HEK293 (cell line): ENCODE measurements at regions not wholly inside any gene's neighbourhood (a gene's known extent, or its start where the extent isn't known, plus 50 kb on each side); places are given as distances from the start of the nearest gene placed in this dataset.

Source experiments
- CTCF ChIA-PET: fragments of 350-600 bp; formaldehyde crosslinking; extraction: SDS; loops from one replicate; lab custom pipeline; 2021; ENCODE audit warnings: antibody characterized with exemption; lab: Yijun Ruan, JAX
- POLR2A ChIA-PET: fragments of 300-600 bp; formaldehyde crosslinking; extraction: SDS; loops from one replicate; lab custom pipeline; 2020; ENCODE audit warnings: antibody characterized with exemption, inconsistent platforms; lab: Yijun Ruan, JAX
- H3K27ac ChIP-seq: fragments of 200-500 bp; sonication (Bioruptor generic); 2 replicates; pipeline ENCODE4 v1.5.1; 2014; ENCODE audit warnings: low read depth, low read length, control low read depth, inconsistent platforms; ENCODE audit errors: extremely low read depth
- H3K36me3 ChIP-seq, 2 experiments: fragments of 200-500 bp in 1 of 2; sonication (Bioruptor generic) in 1 of 2; 1 replicate in 1 of 2; 2 replicates in 1 of 2; pipeline ENCODE4 v1.5.1; 2014 to 2017; ENCODE audit warnings: inconsistent platforms in 2 of 2, low read length in 2 of 2; ENCODE audit not compliant: control insufficient read depth in 2 of 2, insufficient read depth in 1 of 2
- H3K4me1 ChIP-seq: fragments of 200-500 bp; sonication (Bioruptor generic); 2 replicates; pipeline ENCODE4 v1.5.1; 2014; ENCODE audit warnings: mild to moderate bottlenecking, low read length, inconsistent platforms; ENCODE audit not compliant: control insufficient read depth, insufficient read depth
- H3K4me3 ChIP-seq: 2 replicates; pipeline ENCODE4 v1.5.1; 2011; ENCODE audit warnings: low read depth, mild to moderate bottlenecking, control low read depth, low read length, moderate library complexity
- H3K9me3 ChIP-seq: fragments of 200-500 bp; sonication (Bioruptor generic); 2 replicates; pipeline ENCODE4 v1.5.1; 2014; ENCODE audit warnings: low read depth, low read length, inconsistent platforms; ENCODE audit not compliant: control insufficient read depth, insufficient read depth
- GLIS1 ChIP-seq: fragments of 450-650 bp; formaldehyde crosslinking; IDR thresholded peaks from 2 replicates; pipeline ENCODE4 v1.5.1; 2016; ENCODE audit warnings: missing biosample characterization, missing genetic modification characterization
- IKZF3 ChIP-seq: fragments of 450-650 bp; IDR thresholded peaks from 2 replicates; pipeline ENCODE4 v1.5.0; 2018; ENCODE audit warnings: missing biosample characterization, mild to moderate bottlenecking, missing genetic modification characterization, moderate library complexity
- OSR2 ChIP-seq: fragments of 450-650 bp; formaldehyde crosslinking; IDR thresholded peaks from 2 replicates; pipeline ENCODE4 v1.5.1; 2016; ENCODE audit warnings: missing biosample characterization, missing genetic modification characterization
- PRDM1 ChIP-seq: fragments of 450-650 bp; formaldehyde crosslinking; IDR thresholded peaks from 2 replicates; pipeline ENCODE4; 2016; ENCODE audit warnings: missing biosample characterization, missing genetic modification characterization
- SCRT1 ChIP-seq: fragments of 450-650 bp; formaldehyde crosslinking; IDR thresholded peaks from 2 replicates; pipeline ENCODE4 v1.5.1; 2016; ENCODE audit warnings: missing biosample characterization, missing genetic modification characterization, borderline replicate concordance
- SCRT2 ChIP-seq: fragments of 450-650 bp; formaldehyde crosslinking; IDR thresholded peaks from 2 replicates; pipeline ENCODE4 v1.5.1; 2016; ENCODE audit warnings: missing biosample characterization, missing genetic modification characterization
- SP7 ChIP-seq: fragments of 450-650 bp; formaldehyde crosslinking; IDR thresholded peaks from 2 replicates; pipeline ENCODE4 v1.5.1; 2016; ENCODE audit warnings: missing biosample characterization, missing genetic modification characterization
- ZBTB20 ChIP-seq: fragments of 450-650 bp; formaldehyde crosslinking; IDR thresholded peaks from 2 replicates; pipeline ENCODE4 v1.5.1; 2016; ENCODE audit warnings: missing biosample characterization, missing genetic modification characterization
- ZNF132 ChIP-seq: fragments of 450-650 bp; formaldehyde crosslinking; IDR thresholded peaks from 2 replicates; pipeline ENCODE4 v1.5.1; 2017; ENCODE audit warnings: missing biosample characterization, missing genetic modification characterization, borderline replicate concordance
- ZNF24 ChIP-seq: fragments of 450-650 bp; formaldehyde crosslinking; IDR thresholded peaks from 2 replicates; pipeline ENCODE4 v1.5.1; 2016; ENCODE audit warnings: missing biosample characterization, missing genetic modification characterization
- ZNF302 ChIP-seq: fragments of 450-650 bp; formaldehyde crosslinking; IDR thresholded peaks from 2 replicates; pipeline ENCODE4 v1.5.1; 2016; ENCODE audit warnings: missing biosample characterization, missing genetic modification characterization, low read depth
- ZNF571 ChIP-seq: fragments of 450-650 bp; formaldehyde crosslinking; IDR thresholded peaks from 2 replicates; pipeline ENCODE4 v1.5.0; 2017; ENCODE audit warnings: missing biosample characterization, missing genetic modification characterization
- ZNF792 ChIP-seq: fragments of 450-650 bp; formaldehyde crosslinking; IDR thresholded peaks from 2 replicates; pipeline ENCODE4 v1.5.1; 2016; ENCODE audit warnings: missing biosample characterization, missing genetic modification characterization
- ZNF837 ChIP-seq: fragments of 450-650 bp; formaldehyde crosslinking; IDR thresholded peaks from 2 replicates; pipeline ENCODE4 v1.5.1; 2016; ENCODE audit warnings: missing biosample characterization, missing genetic modification characterization
- ZNF843 ChIP-seq: fragments of 450-650 bp; formaldehyde crosslinking; IDR thresholded peaks from 2 replicates; pipeline ENCODE4 v1.5.1; 2016; ENCODE audit warnings: missing biosample characterization, missing genetic modification characterization
- ZXDB ChIP-seq: fragments of 450-650 bp; formaldehyde crosslinking; IDR thresholded peaks from 2 replicates; pipeline ENCODE4 v1.5.1; 2016; ENCODE audit warnings: missing biosample characterization, missing genetic modification characterization
- TF ChIP-seq, protein P1 (sequence below): fragments of 450-650 bp; formaldehyde crosslinking; IDR thresholded peaks from 2 replicates; pipeline ENCODE4 v1.5.1; 2016; ENCODE audit warnings: missing biosample characterization, missing genetic modification characterization, borderline replicate concordance
- TF ChIP-seq, protein P2 (sequence below): fragments of 450-650 bp; formaldehyde crosslinking; IDR thresholded peaks from 2 replicates; pipeline ENCODE4; 2016; ENCODE audit warnings: missing biosample characterization, missing genetic modification characterization
- TF ChIP-seq, protein P3 (sequence below): fragments of 450-650 bp; formaldehyde crosslinking; IDR thresholded peaks from 2 replicates; pipeline ENCODE4 v1.5.1; 2016; ENCODE audit warnings: missing biosample characterization, missing genetic modification characterization

DNA sequence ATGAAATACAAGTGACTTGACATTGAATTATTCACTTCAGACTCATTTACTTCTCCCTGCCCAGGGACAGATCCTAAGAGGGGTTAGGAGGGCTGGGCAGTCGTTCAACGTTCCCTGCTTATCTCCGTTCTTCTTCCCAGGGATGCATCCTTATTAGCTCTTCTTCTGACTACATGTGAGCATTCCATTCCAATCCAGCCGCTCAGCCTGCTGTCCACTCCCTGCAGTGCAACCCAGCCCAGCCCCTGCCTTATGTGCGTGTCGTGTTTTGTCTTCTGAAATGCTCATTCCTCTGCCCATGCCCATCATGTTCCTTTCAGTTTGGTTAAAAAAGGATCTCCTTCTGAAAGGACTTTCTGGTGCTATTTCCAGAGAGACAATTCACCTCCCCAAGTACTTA lies 64.7 kb upstream of the PALM2AKAP2 start:
- CTCF ChIA-PET = interaction anchor here (0.7 to 1.4 kb wide), 3 partner anchors 9 to 165 kb away, joined by 3 to 8 read pairs (median 3); no protein-coding TSS in a partner anchor
- POLR2A ChIA-PET = no interaction called here
- no peaks in the 10 kb centered on the region for H3K9me3 ChIP-seq

DNA sequence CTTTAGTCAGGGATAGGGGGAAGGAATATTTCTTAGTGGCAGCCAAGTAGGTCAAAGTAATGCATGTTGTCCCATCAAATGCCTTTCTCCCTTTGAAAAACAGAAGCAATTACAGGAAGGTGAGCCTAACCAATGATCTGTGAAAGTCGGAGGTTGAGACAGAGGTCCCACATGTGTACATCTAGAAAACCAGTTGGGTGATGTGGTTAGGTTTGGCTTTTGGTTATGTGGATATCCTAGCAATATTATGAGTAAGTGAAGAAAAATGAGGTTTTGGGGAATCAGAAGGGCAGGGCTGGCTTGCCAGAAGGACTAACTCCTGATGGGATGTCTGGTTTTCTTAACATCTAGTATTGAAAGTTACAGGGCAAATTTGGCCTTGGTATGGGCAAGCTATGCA lies 63.4 kb upstream of the PALM2AKAP2 start:
- CTCF ChIA-PET = interaction anchor here (0.6 kb wide), 1 partner anchor 28 kb away, joined by 3 read pairs; no protein-coding TSS in a partner anchor
- H3K27ac ChIP-seq = no peak overlapping the region
- H3K4me1 ChIP-seq = no peaks in the 10 kb centered on the region
- TF ChIP-seq, protein P1, sequence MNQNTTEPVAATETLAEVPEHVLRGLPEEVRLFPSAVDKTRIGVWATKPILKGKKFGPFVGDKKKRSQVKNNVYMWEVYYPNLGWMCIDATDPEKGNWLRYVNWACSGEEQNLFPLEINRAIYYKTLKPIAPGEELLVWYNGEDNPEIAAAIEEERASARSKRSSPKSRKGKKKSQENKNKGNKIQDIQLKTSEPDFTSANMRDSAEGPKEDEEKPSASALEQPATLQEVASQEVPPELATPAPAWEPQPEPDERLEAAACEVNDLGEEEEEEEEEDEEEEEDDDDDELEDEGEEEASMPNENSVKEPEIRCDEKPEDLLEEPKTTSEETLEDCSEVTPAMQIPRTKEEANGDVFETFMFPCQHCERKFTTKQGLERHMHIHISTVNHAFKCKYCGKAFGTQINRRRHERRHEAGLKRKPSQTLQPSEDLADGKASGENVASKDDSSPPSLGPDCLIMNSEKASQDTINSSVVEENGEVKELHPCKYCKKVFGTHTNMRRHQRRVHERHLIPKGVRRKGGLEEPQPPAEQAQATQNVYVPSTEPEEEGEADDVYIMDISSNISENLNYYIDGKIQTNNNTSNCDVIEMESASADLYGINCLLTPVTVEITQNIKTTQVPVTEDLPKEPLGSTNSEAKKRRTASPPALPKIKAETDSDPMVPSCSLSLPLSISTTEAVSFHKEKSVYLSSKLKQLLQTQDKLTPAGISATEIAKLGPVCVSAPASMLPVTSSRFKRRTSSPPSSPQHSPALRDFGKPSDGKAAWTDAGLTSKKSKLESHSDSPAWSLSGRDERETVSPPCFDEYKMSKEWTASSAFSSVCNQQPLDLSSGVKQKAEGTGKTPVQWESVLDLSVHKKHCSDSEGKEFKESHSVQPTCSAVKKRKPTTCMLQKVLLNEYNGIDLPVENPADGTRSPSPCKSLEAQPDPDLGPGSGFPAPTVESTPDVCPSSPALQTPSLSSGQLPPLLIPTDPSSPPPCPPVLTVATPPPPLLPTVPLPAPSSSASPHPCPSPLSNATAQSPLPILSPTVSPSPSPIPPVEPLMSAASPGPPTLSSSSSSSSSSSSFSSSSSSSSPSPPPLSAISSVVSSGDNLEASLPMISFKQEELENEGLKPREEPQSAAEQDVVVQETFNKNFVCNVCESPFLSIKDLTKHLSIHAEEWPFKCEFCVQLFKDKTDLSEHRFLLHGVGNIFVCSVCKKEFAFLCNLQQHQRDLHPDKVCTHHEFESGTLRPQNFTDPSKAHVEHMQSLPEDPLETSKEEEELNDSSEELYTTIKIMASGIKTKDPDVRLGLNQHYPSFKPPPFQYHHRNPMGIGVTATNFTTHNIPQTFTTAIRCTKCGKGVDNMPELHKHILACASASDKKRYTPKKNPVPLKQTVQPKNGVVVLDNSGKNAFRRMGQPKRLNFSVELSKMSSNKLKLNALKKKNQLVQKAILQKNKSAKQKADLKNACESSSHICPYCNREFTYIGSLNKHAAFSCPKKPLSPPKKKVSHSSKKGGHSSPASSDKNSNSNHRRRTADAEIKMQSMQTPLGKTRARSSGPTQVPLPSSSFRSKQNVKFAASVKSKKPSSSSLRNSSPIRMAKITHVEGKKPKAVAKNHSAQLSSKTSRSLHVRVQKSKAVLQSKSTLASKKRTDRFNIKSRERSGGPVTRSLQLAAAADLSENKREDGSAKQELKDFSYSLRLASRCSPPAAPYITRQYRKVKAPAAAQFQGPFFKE (tag by site-specific recombination) = no peak
- TF ChIP-seq ZNF792 (no peak), ZNF302 (tag by site-specific recombination) (no peak), OSR2 (no peak), ZNF843 (tag by site-specific recombination) (no peak), SCRT2 (tag by site-specific recombination) (no peak), ZXDB (tag by site-specific recombination) (no peak), IKZF3 (tag by site-specific recombination) (no peak), ZNF837 (tag by site-specific recombination) (no peak), ZNF24 (tag by site-specific recombination) (no peak), ZNF571 (no peak), PRDM1 (tag by site-specific recombination) (no peak), SCRT1 (tag by site-specific recombination) (no peak), ZNF132 (tag by site-specific recombination) (no peak)
- TF ChIP-seq, protein P2, sequence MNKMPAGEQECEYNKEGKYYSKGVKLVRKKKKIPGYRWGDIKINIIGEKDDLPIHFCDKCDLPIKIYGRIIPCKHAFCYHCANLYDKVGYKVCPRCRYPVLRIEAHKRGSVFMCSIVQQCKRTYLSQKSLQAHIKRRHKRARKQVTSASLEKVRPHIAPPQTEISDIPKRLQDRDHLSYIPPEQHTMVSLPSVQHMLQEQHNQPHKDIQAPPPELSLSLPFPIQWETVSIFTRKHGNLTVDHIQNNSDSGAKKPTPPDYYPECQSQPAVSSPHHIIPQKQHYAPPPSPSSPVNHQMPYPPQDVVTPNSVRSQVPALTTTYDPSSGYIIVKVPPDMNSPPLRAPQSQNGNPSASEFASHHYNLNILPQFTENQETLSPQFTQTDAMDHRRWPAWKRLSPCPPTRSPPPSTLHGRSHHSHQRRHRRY (tag by site-specific recombination) = no peak
- TF ChIP-seq, protein P3, sequence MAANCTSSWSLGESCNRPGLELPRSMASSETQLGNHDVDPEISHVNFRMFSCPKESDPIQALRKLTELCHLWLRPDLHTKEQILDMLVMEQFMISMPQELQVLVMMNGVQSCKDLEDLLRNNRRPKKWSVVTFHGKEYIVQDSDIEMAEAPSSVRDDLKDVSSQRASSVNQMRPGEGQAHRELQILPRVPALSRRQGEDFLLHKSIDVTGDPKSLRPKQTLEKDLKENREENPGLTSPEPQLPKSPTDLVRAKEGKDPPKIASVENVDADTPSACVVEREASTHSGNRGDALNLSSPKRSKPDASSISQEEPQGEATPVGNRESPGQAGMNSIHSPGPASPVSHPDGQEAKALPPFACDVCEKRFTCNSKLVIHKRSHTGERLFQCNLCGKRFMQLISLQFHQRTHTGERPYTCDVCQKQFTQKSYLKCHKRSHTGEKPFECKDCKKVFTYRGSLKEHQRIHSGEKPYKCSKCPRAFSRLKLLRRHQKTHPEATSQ (tag by site-specific recombination) = no peak
- POLR2A ChIA-PET = no interaction called here
- H3K4me3 ChIP-seq = no peak overlapping the region
- no peaks in the 10 kb centered on the region for H3K9me3 ChIP-seq
- H3K36me3 ChIP-seq = no peaks in the 10 kb centered on the region

More for the DNA sequence above, 64.7 kb upstream of the PALM2AKAP2 start:
- H3K27ac ChIP-seq = no peak overlapping the region
- no peak for TF ChIP-seq SP7 (tag by site-specific recombination)
- no peak for TF ChIP-seq GLIS1 (tag by site-specific recombination)
- TF ChIP-seq ZNF571 = no peak
- TF ChIP-seq ZBTB20 (tag by site-specific recombination) = no peak
- no peak overlapping the region for H3K4me3 ChIP-seq
- no peaks in the 10 kb centered on the region for H3K36me3 ChIP-seq
- no peaks in the 10 kb centered on the region for H3K4me1 ChIP-seq
